OCI-LY7 (cell line): ENCODE measurements at regions not wholly inside any gene's neighbourhood (a gene's known extent, or its start where the extent isn't known, plus 50 kb on each side); places are given as distances from the start of the nearest gene placed in this dataset.
"Not testable (repeated sequence)": the region's sequence is repeated elsewhere in the genome, so short reads cannot be mapped to it uniquely, and the experiment has no call there.

ENCODE experiments used
- BruUV-seq: library from RNA; stranded (reverse); fragments of 400-500 nt; replicated peaks from 2 replicates; lab custom pipeline; 2021; lab: Mats Ljungman, UMichigan
- CTCF ChIA-PET: fragments of 300-600 bp; sonication (Branson Sonifier 250); formaldehyde crosslinking; loops from one replicate; lab custom pipeline; 2022; ENCODE audit warnings: antibody characterized with exemption; ENCODE audit not compliant: unreplicated experiment; lab: Charles Lee
- POLR2A ChIA-PET: fragments of 300-600 bp; sonication (Branson Sonifier 250); formaldehyde crosslinking; loops from one replicate; lab custom pipeline; 2022; ENCODE audit warnings: antibody characterized with exemption; lab: Charles Lee
- DNase-seq: peaks from one replicate; pipeline ENCODE4 v3.0.0-alpha.2; 2015; ENCODE audit warnings: low spot score
- H2AFZ ChIP-seq: fragments of 200-600 bp; sonication (generic), shearing (Covaris generic); 2 replicates; pipeline ENCODE4 v1.6.1; 2014; ENCODE audit warnings: mild to moderate bottlenecking, antibody characterized with exemption, low read length, moderate library complexity
- H3K27ac ChIP-seq: fragments of 200-600 bp; sonication (generic); 2 replicates; pipeline ENCODE4 v1.5.1; 2014; ENCODE audit warnings: mixed run types, low read depth, mild to moderate bottlenecking, moderate library complexity, low read length, inconsistent platforms; ENCODE audit not compliant: poor library complexity, severe bottlenecking
- H3K36me3 ChIP-seq: fragments of 200-600 bp; sonication (generic); 2 replicates; pipeline ENCODE4 v1.6.1; 2014; ENCODE audit warnings: mild to moderate bottlenecking, antibody characterized with exemption, low read length, moderate library complexity, mixed read lengths; ENCODE audit not compliant: insufficient read depth
- H3K4me1 ChIP-seq: fragments of 200-600 bp; sonication (generic); 2 replicates; pipeline ENCODE4 v1.5.1; 2014; ENCODE audit warnings: mild to moderate bottlenecking, low read length; ENCODE audit not compliant: insufficient read depth, poor library complexity, severe bottlenecking
- H3K4me2 ChIP-seq: fragments of 200-600 bp; sonication (generic); 2 replicates; pipeline ENCODE4 v1.6.1; 2014; ENCODE audit warnings: mild to moderate bottlenecking, low read length
- H3K4me3 ChIP-seq: fragments of 200-600 bp; sonication (generic); 2 replicates; pipeline ENCODE4 v1.5.1; 2014; ENCODE audit warnings: mild to moderate bottlenecking, low read depth, low read length; ENCODE audit not compliant: poor library complexity, severe bottlenecking
- H3K79me2 ChIP-seq: fragments of 200-600 bp; sonication (generic); 2 replicates; pipeline ENCODE4 v1.6.1; 2016; ENCODE audit warnings: low read depth, mild to moderate bottlenecking, low read length, moderate library complexity, mixed read lengths; ENCODE audit not compliant: insufficient read depth
- H3K9me2 ChIP-seq: fragments of 200-600 bp; sonication (generic); 2 replicates; pipeline ENCODE4 v1.6.1; 2016; ENCODE audit warnings: mild to moderate bottlenecking, low read length, mixed read lengths; ENCODE audit not compliant: insufficient read depth
- H3K9me3 ChIP-seq: fragments of 200-600 bp; sonication (generic); 2 replicates; pipeline ENCODE4 v1.6.1; 2014; ENCODE audit warnings: mild to moderate bottlenecking, mixed run types, low read length, mixed read lengths
- H4K20me1 ChIP-seq: fragments of 200-600 bp; sonication (generic); 2 replicates; pipeline ENCODE4 v1.6.1; 2014; ENCODE audit warnings: mild to moderate bottlenecking, antibody characterized with exemption, low read length, moderate library complexity, mixed read lengths; ENCODE audit not compliant: insufficient read depth
- CTCF ChIP-seq: fragments of 200-600 bp; sonication (generic); conservative IDR thresholded peaks from 2 replicates; pipeline ENCODE4 v1.5.1; 2014; ENCODE audit warnings: mild to moderate bottlenecking, antibody characterized with exemption, low read length, moderate library complexity, mixed read lengths
- EZH2phosphoT487 ChIP-seq: fragments of 200-600 bp; sonication (generic); IDR thresholded peaks from 2 replicates; pipeline ENCODE4 v1.6.1; 2018; ENCODE audit warnings: low read depth, borderline replicate concordance, mild to moderate bottlenecking, mixed run types, antibody characterized with exemption, low read length, moderate library complexity, mixed read lengths
- intact Hi-C: fragments of 100-400 bp; cut with micrococcal nuclease; formaldehyde crosslinking; loops from one replicate; pipeline ENCODE4 v1.10.0; 2022; ENCODE audit not compliant: unreplicated experiment

- H3K4me2 ChIP-seq, H3K9me3 ChIP-seq, H4K20me1 ChIP-seq, H3K4me1 ChIP-seq, POLR2A ChIA-PET, H2AFZ ChIP-seq, H3K27ac ChIP-seq, H3K4me3 ChIP-seq, CTCF ChIA-PET, H3K9me2 ChIP-seq, DNase-seq, H3K36me3 ChIP-seq, BruUV-seq, H3K79me2 ChIP-seq, intact Hi-C loops: not testable (repeated sequence)
Observed at GRCh38 chr19:14279270-14279669, 73.3 kb upstream of the ADGRL1 start.

- intact Hi-C loops: no loop called here
- Histone ChIP-seq H3K4me3 (no peak overlapping the region), H3K36me3 (no peaks in the 10 kb centered on the region), H2AFZ (no peak overlapping the region), H3K4me1 (no peaks in the 10 kb centered on the region), H3K79me2 (no peaks in the 10 kb centered on the region), H4K20me1 (no peaks in the 10 kb centered on the region), H3K4me2 (no peak overlapping the region), H3K9me3 (no peaks in the 10 kb centered on the region; the same call in 1 of the 2 replicates), H3K9me2 (no peaks in the 10 kb centered on the region), H3K27ac (no peak overlapping the region)
- TF ChIP-seq CTCF: no peak
- no peak for TF ChIP-seq EZH2phosphoT487
- ChIA-PET CTCF (no interaction called here), POLR2A (no interaction called here)
- no TSS peak for BruUV-seq
- no peak for DNase-seq
Observed at GRCh38 chr19:14277608-14278007, 71.6 kb upstream of the ADGRL1 start.

- H3K79me2 ChIP-seq, intact Hi-C loops, H3K4me3 ChIP-seq, BruUV-seq, H3K36me3 ChIP-seq, POLR2A ChIA-PET, H4K20me1 ChIP-seq, H2AFZ ChIP-seq, CTCF ChIA-PET, H3K9me3 ChIP-seq, H3K4me1 ChIP-seq, H3K4me2 ChIP-seq, H3K9me2 ChIP-seq, DNase-seq, H3K27ac ChIP-seq: not testable (repeated sequence)
Observed at GRCh38 chr19:14275823-14276222, 69.9 kb upstream of the ADGRL1 start.

- Histone ChIP-seq H3K4me1 (no peaks in the 10 kb centered on the region), H3K4me2 (no peak overlapping the region), H3K36me3 (no peaks in the 10 kb centered on the region), H4K20me1 (no peaks in the 10 kb centered on the region), H3K79me2 (no peaks in the 10 kb centered on the region), H3K9me2 (no peaks in the 10 kb centered on the region), H3K9me3 (no peaks in the 10 kb centered on the region; the same call in 1 of the 2 replicates), H3K27ac (no peak overlapping the region), H3K4me3 (no peak overlapping the region), H2AFZ (no peak overlapping the region)
- POLR2A ChIA-PET: no interaction called here
- no peak for DNase-seq
- BruUV-seq: no TSS peak
- CTCF ChIA-PET: no interaction called here
- no peak for TF ChIP-seq EZH2phosphoT487
- TF ChIP-seq CTCF: no peak
- intact Hi-C loops: no loop called here
Observed at GRCh38 chr19:14272623-14273022, 66.7 kb upstream of the ADGRL1 start.
